Osteoblast (primary cell): ENCODE measurements at regions not wholly inside any gene's neighbourhood (a gene's known extent, or its start where the extent isn't known, plus 50 kb on each side); places are given as distances from the start of the nearest gene placed in this dataset.

Experiments used
- DNase-seq: peaks from one replicate; pipeline ENCODE4 v3.0.0; 2011; ENCODE audit warnings: low spot score, mixed read lengths; ENCODE audit not compliant: insufficient read length; ENCODE audit errors: missing footprints
- H2AFZ ChIP-seq: 2 replicates; pipeline ENCODE4 v1.6.0; 2011; ENCODE audit warnings: mild to moderate bottlenecking, low read length
- H3K27ac ChIP-seq: 2 replicates; pipeline ENCODE4 v1.5.1; 2011; ENCODE audit warnings: mild to moderate bottlenecking, low read depth, low read length, moderate library complexity
- H3K27me3 ChIP-seq: 2 replicates; pipeline ENCODE4 v1.6.0; 2012; ENCODE audit warnings: mild to moderate bottlenecking, control low read depth, inconsistent platforms, low read length, moderate library complexity; ENCODE audit not compliant: insufficient read depth
- H3K36me3 ChIP-seq: 2 replicates; pipeline ENCODE4 v1.5.1; 2011; ENCODE audit warnings: mild to moderate bottlenecking, low read length, control low read depth, moderate library complexity; ENCODE audit not compliant: insufficient read depth
- H3K4me1 ChIP-seq: 2 replicates; pipeline ENCODE4 v1.5.1; 2011; ENCODE audit warnings: mild to moderate bottlenecking, low read length, control low read depth, moderate library complexity; ENCODE audit not compliant: insufficient read depth
- H3K4me2 ChIP-seq: 2 replicates; pipeline ENCODE4 v1.6.0; 2011; ENCODE audit warnings: mild to moderate bottlenecking, low read length; ENCODE audit not compliant: insufficient read depth
- H3K4me3 ChIP-seq: fragments of 200-600 bp; sonication (generic); 3 replicates; pipeline ENCODE4 v1.5.1; 2012; ENCODE audit warnings: mild to moderate bottlenecking, low read length, inconsistent platforms; ENCODE audit not compliant: insufficient read depth
- H3K79me2 ChIP-seq: 2 replicates; pipeline ENCODE4 v1.6.0; 2012; ENCODE audit warnings: mild to moderate bottlenecking, low read length, control low read depth, inconsistent platforms; ENCODE audit not compliant: insufficient read depth
- H3K9me3 ChIP-seq: 2 replicates; pipeline ENCODE4 v1.5.1; 2011; ENCODE audit warnings: low read depth, low read length, control low read depth
- H4K20me1 ChIP-seq: 2 replicates; pipeline ENCODE4 v1.6.0; 2012; ENCODE audit warnings: mild to moderate bottlenecking, low read length, control low read depth; ENCODE audit not compliant: insufficient read depth
- TF ChIP-seq, protein P1 (sequence below): IDR thresholded peaks from 2 replicates; pipeline ENCODE4 v1.5.1; 2011; ENCODE audit warnings: mild to moderate bottlenecking, low read depth, low read length, moderate library complexity; ENCODE audit errors: extremely low read depth

DNA sequence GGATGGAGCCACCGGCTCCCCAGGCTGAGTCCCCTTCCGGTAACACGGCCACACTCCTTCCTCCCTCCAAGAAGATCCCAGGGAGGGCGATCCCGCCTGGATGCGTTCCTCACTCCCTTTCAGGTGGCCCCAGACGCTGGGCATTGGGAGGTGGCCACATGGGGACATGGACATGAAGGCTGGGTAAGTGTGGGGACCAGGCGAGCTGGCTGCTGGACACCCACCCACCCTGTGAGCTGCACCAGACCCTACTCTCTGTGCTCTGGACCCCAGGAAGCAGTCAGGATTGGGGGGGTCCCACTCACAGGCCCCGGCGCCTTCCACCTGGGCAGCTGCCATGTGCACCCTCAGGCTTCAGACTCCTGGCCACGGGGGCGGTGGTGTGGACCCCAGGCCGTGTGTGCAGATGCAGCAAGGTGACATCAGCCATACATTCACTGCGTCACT lies 932.8 kb downstream of the BRD1 start:
- Histone ChIP-seq H3K4me2 (no peak overlapping the region), H3K36me3 (no peaks in the 10 kb centered on the region), H2AFZ (no peak overlapping the region), H3K27me3 (no peaks in the 10 kb centered on the region), H3K27ac (no peak overlapping the region), H4K20me1 (no peaks in the 10 kb centered on the region), H3K9me3 (no peaks in the 10 kb centered on the region), H3K4me1 (no peaks in the 10 kb centered on the region), H3K4me3 (no peak overlapping the region), H3K79me2 (no peaks in the 10 kb centered on the region)
- TF ChIP-seq, protein P1, sequence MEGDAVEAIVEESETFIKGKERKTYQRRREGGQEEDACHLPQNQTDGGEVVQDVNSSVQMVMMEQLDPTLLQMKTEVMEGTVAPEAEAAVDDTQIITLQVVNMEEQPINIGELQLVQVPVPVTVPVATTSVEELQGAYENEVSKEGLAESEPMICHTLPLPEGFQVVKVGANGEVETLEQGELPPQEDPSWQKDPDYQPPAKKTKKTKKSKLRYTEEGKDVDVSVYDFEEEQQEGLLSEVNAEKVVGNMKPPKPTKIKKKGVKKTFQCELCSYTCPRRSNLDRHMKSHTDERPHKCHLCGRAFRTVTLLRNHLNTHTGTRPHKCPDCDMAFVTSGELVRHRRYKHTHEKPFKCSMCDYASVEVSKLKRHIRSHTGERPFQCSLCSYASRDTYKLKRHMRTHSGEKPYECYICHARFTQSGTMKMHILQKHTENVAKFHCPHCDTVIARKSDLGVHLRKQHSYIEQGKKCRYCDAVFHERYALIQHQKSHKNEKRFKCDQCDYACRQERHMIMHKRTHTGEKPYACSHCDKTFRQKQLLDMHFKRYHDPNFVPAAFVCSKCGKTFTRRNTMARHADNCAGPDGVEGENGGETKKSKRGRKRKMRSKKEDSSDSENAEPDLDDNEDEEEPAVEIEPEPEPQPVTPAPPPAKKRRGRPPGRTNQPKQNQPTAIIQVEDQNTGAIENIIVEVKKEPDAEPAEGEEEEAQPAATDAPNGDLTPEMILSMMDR: no peak
- peak; percentile 6 for DNase-seq

DNA sequence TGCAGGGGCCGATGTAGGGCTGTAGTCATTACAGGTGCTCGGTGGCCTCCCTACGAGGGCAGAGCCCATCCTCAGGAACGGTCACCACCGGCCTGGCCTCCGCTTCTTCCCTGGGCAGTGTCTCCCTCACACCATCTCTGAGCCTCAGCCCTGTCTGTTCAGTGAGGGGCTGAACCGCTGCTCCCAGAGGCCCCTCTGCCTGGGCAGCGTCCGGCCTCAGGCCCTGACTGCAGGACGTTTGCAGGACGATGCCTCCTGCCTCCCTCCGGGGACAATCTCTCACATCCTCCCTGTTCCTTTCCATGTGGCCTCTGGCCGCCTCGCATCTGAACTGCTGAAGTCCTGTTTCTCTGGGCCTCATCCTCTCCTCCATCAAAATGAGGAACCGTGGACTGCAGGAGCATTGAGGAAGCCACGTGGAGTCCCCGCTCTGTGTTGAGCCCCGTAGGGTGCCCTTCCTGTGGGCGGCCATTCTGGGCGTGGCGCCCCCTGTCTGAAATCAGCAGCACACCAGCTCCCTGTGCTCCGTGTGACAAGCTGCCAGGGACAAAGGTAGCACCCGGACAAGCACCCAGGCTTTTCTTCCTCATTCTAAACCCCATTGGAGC lies 933.5 kb downstream of the BRD1 start:
- Histone ChIP-seq H3K4me2 (no peak overlapping the region), H3K4me1 (no peaks in the 10 kb centered on the region), H3K27ac (no peak overlapping the region), H3K79me2 (no peaks in the 10 kb centered on the region), H3K36me3 (no peaks in the 10 kb centered on the region), H2AFZ (no peak overlapping the region), H3K9me3 (no peaks in the 10 kb centered on the region), H3K4me3 (no peak overlapping the region), H4K20me1 (no peaks in the 10 kb centered on the region), H3K27me3 (no peaks in the 10 kb centered on the region)
- DNase-seq: peak; percentile 76
- TF ChIP-seq, protein P1: no peak

DNA sequence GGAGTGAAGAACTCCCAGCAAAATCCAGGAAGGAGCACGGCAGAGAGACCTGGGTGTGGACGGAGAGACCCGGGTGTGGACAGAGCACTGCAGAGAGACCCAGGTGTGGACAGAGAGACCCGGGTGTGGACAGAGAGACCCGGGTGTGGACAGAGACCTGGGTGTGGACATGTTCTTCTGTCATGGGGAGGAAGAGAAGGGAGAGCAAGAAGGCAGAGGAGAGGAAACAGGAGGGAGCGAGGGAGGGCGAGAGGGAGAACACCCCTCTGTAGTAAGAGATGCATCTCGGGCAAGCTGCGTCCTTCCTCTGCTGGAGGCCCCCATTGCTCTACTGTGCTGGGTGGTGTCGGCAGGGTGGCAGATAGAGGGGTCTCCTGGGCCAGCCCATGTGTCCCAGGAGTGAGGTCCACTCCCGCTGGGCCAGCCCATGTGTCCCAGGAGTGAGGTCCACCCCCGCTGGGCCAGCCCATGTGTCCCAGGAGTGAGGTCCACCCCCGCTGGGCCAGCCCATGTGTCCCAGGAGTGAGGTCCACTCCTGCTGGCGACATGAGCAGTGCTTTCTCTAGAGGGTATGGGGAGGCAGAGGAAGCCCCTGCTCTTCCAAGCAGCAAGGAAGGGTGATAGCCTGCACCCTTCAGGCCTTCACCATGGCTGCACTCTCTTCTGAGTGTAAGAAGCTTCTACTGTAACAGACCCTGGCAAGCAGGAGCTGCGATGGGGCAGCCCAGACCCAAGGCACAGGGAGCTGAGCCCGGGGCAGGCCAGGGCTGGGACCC lies 934.2 kb downstream of the BRD1 start:
- H3K79me2 ChIP-seq: no peaks in the 10 kb centered on the region
- no peaks in the 10 kb centered on the region for H3K9me3 ChIP-seq
- H3K27ac ChIP-seq: no peak overlapping the region
- no peak overlapping the region for H3K4me2 ChIP-seq
- H3K36me3 ChIP-seq: no peaks in the 10 kb centered on the region
- H3K27me3 ChIP-seq: no peaks in the 10 kb centered on the region
- H3K4me3 ChIP-seq: no peak overlapping the region
- H2AFZ ChIP-seq: no peak overlapping the region
- TF ChIP-seq, protein P1: no peak
- peak; percentile 31 for DNase-seq
- H4K20me1 ChIP-seq: no peaks in the 10 kb centered on the region
- H3K4me1 ChIP-seq: no peaks in the 10 kb centered on the region

DNA sequence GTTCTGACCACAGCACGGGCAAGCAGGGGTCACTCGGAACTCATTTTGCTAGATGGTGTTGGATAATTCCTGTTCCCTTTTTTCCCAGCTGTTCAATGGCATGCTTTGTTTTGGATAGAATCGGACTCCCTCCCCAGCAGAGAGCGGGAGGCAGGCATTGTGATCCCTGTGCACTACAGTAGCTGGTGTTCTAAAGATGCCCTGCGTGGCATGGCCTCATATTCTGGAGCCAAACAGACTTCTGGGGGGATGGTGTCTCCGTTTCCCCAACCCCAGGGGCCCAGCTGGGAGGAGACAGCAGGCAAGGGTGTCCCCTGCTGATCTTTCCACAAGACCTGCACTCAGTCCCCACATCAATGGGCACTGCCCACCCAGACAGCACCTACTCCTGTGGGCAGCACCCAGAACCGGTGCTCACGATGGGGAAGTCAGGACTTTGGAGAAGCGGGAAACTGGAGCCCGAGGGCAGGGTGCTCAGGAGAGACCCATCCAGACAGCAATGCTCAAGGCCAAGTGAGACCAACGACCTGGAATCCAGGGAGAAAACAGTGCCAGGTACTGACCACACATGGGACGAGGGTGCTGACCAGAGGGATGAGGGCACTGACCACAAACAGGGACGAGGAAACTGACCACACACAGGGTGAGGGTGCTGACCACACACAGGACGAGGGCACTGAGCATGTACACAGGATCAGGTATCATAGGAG lies 934.9 kb downstream of the BRD1 start:
- Histone ChIP-seq H3K36me3 (no peaks in the 10 kb centered on the region), H3K4me3 (no peak overlapping the region), H3K79me2 (no peaks in the 10 kb centered on the region), H3K9me3 (peaks cover 2% of the 10 kb centered on the region), H3K27ac (no peak overlapping the region), H2AFZ (no peak overlapping the region), H4K20me1 (no peaks in the 10 kb centered on the region), H3K4me1 (no peaks in the 10 kb centered on the region), H3K4me2 (no peak overlapping the region), H3K27me3 (no peaks in the 10 kb centered on the region)
- TF ChIP-seq, protein P1: no peak
- DNase-seq: peak; percentile 3
